ENCODE measurements at regions not wholly inside any gene's neighbourhood (a gene's known extent, or its start where the extent isn't known, plus 50 kb on each side); places are given as distances from the start of the nearest gene placed in this dataset.
"Not testable (repeated sequence)": the region's sequence is repeated elsewhere in the genome, so short reads cannot be mapped to it uniquely, and the experiment has no call there.

GRCh38 chrX:46226422-46226821 is 318.8 kb downstream of the ZNF674 start:
- no peak overlapping the region for H3K27ac Mint-ChIP-seq
- H3K9me3 Mint-ChIP-seq = no peaks in the 10 kb centered on the region
- CTCF ChIA-PET = no interaction called here
- no peaks in the 10 kb centered on the region for H3K27me3 Mint-ChIP-seq
- H3K4me1 Mint-ChIP-seq = no peaks in the 10 kb centered on the region
- DNase-seq = no peak
- POLR2A ChIA-PET = no interaction called here
- no peak overlapping the region for H3K4me3 Mint-ChIP-seq
- H3K36me3 Mint-ChIP-seq (ENCODE audit: low read depth) = no peaks in the 10 kb centered on the region

GRCh38 chrX:46223499-46223898 is 321.7 kb downstream of the ZNF674 start:
- H3K27me3 Mint-ChIP-seq; POLR2A ChIA-PET; H3K4me1 Mint-ChIP-seq; CTCF ChIA-PET; H3K9me3 Mint-ChIP-seq; DNase-seq; H3K4me3 Mint-ChIP-seq; H3K36me3 Mint-ChIP-seq (ENCODE audit: low read depth); H3K27ac Mint-ChIP-seq: not testable (repeated sequence)

GRCh38 chrX:46220822-46221221 is 324.4 kb downstream of the ZNF674 start:
- Mint-ChIP-seq H3K27me3 (no peaks in the 10 kb centered on the region), H3K36me3 (ENCODE audit: low read depth) (no peaks in the 10 kb centered on the region), H3K4me3 (no peak overlapping the region), H3K9me3 (no peaks in the 10 kb centered on the region), H3K4me1 (no peaks in the 10 kb centered on the region), H3K27ac (no peak overlapping the region)
- ChIA-PET CTCF (no interaction called here), POLR2A (no interaction called here)
- DNase-seq = no peak

GRCh38 chrX:46218373-46218772 is 326.8 kb downstream of the ZNF674 start:
- H3K27ac Mint-ChIP-seq = no peak overlapping the region
- no peak overlapping the region for H3K4me3 Mint-ChIP-seq
- no peaks in the 10 kb centered on the region for H3K9me3 Mint-ChIP-seq
- no peaks in the 10 kb centered on the region for H3K4me1 Mint-ChIP-seq
- ChIA-PET CTCF (no interaction called here), POLR2A (no interaction called here)
- H3K27me3 Mint-ChIP-seq = no peaks in the 10 kb centered on the region
- H3K36me3 Mint-ChIP-seq (ENCODE audit: low read depth) = no peaks in the 10 kb centered on the region
- DNase-seq = no peak

DNA sequence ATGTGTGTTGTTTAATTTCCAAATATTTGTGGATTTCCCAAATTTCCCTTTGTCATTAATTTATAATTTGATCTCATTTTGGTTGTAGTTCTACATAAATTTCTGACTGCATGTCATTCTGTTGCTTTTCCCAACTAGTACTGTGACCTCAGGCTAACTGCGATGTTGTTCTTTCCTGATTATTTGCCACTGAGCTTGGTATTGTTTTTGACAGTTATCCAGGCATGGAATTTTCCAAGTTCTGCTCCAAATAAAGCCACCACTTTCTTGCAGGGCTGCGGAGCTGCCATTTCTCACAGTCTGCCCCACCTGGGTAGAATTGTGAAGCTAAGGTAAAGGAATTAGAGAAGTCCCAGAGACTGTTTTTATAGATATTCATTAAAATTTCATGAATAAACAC is 328.8 kb downstream of the ZNF674 start:
- H3K27ac Mint-ChIP-seq = no peak overlapping the region
- H3K36me3 Mint-ChIP-seq (ENCODE audit: low read depth) = no peaks in the 10 kb centered on the region

DNA sequence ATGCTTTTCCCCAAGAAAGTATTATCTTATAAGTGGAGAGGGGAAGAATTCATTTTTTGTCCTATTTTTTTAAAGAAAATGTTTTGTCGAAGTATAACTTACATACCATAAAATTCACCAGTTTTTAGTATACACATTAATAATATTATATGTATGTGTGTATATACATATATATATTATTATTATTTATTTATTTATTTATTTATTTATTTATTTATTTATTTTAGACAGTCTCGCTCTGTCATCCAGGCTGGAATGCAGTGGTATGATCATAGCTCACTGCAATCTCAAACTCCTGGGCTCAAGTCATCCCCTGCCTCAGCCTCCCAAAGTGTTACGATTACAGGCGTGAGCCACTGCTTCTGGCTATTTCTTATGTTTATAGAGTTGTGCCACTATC is 334.1 kb downstream of the ZNF674 start:
- H3K27me3 Mint-ChIP-seq = no peaks in the 10 kb centered on the region
- H3K36me3 Mint-ChIP-seq (ENCODE audit: low read depth) = no peaks in the 10 kb centered on the region
- ChIA-PET CTCF (no interaction called here), POLR2A (no interaction called here)
- H3K9me3 Mint-ChIP-seq = no peaks in the 10 kb centered on the region
- H3K4me1 Mint-ChIP-seq = peaks cover 12% of the 10 kb centered on the region
- no peak for DNase-seq
- H3K4me3 Mint-ChIP-seq = no peak overlapping the region
- H3K27ac Mint-ChIP-seq = no peak overlapping the region

More for the DNA sequence above, 328.8 kb downstream of the ZNF674 start:
- DNase-seq = no peak
- no peak overlapping the region for H3K4me3 Mint-ChIP-seq
- H3K4me1 Mint-ChIP-seq = no peaks in the 10 kb centered on the region
- POLR2A ChIA-PET = no interaction called here
- H3K9me3 Mint-ChIP-seq = no peaks in the 10 kb centered on the region
- CTCF ChIA-PET = no interaction called here
- no peaks in the 10 kb centered on the region for H3K27me3 Mint-ChIP-seq

DNA sequence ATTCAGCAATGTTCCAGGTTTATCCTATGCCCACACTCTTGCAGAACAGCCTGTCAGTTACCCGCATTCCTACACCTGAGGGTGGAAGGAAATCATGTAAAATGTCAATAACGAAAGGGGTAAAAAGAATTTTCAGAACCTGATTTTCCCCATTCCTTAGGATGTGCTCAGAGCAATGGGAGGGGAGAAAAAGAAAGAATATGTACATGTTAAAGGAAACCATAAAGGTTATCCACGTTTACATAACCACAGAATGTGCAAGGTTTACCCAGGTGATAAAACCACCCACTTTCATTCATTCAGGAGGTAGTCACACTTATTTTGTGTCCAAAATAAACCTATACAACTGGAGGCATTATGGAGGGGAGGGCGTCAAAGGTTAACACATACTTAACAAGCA is 335.5 kb downstream of the ZNF674 start:
- H3K4me3 Mint-ChIP-seq = no peak overlapping the region
- peaks cover 13% of the 10 kb centered on the region for H3K4me1 Mint-ChIP-seq
- POLR2A ChIA-PET = no interaction called here
- CTCF ChIA-PET = no interaction called here
- no peak overlapping the region for H3K27ac Mint-ChIP-seq
- no peaks in the 10 kb centered on the region for H3K36me3 Mint-ChIP-seq (ENCODE audit: low read depth)
- H3K27me3 Mint-ChIP-seq = no peaks in the 10 kb centered on the region
- no peaks in the 10 kb centered on the region for H3K9me3 Mint-ChIP-seq
- no peak for DNase-seq

GRCh38 chrX:46209037-46209436 is 336.2 kb downstream of the ZNF674 start:
- ChIA-PET CTCF (no interaction called here), POLR2A (no interaction called here)
- H3K4me3 Mint-ChIP-seq = no peak overlapping the region
- H3K27ac Mint-ChIP-seq = no peak overlapping the region
- peaks cover 14% of the 10 kb centered on the region for H3K4me1 Mint-ChIP-seq
- no peaks in the 10 kb centered on the region for H3K9me3 Mint-ChIP-seq
- H3K27me3 Mint-ChIP-seq = no peaks in the 10 kb centered on the region
- no peak for DNase-seq
- H3K36me3 Mint-ChIP-seq (ENCODE audit: low read depth) = no peaks in the 10 kb centered on the region

DNA sequence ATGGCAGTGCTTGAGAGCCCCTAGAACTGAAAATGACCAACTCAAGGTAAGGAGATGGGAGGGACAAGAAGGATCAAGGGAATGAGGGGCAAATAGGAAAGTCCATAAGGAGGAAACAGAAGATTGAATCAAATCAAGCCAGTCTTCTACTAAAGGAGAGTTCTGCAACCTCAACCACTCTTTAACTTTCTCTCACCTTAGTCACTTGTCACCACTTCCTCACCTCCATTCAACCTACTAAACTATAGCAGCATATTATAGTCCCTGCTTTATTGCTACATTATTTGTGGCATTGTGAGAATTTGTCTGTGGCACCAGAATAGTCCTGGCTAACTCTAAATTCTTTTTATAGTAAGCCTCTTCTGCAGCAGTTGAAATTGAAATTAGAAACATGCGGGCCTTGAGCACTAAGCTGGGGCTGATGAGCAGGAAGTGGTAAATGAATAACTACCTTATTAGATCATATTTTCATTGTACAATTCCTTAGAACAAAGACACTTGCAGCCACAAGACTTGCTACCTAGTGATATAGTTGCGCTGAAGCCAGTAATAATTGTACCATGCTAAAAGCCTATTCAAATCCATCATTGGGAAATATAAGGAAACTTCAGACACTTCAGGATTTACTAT is 336.9 kb downstream of the ZNF674 start:
- CTCF ChIA-PET = no interaction called here
- no peaks in the 10 kb centered on the region for H3K27me3 Mint-ChIP-seq

GRCh38 chrX:46204721-46205422 is 340.3 kb downstream of the ZNF674 start:
- Mint-ChIP-seq H3K9me3 (no peaks in the 10 kb centered on the region), H3K27me3 (no peaks in the 10 kb centered on the region), H3K4me3 (no peak overlapping the region), H3K36me3 (ENCODE audit: low read depth) (no peaks in the 10 kb centered on the region), H3K27ac (no peak overlapping the region), H3K4me1 (peaks cover 14% of the 10 kb centered on the region)
- ChIA-PET POLR2A (no interaction called here), CTCF (no interaction called here)
- no peak for DNase-seq

More for the DNA sequence above, 336.9 kb downstream of the ZNF674 start:
- Mint-ChIP-seq H3K36me3 (ENCODE audit: low read depth) (no peaks in the 10 kb centered on the region), H3K27ac (no peak overlapping the region), H3K4me3 (no peak overlapping the region), H3K9me3 (no peaks in the 10 kb centered on the region), H3K4me1 (peaks cover 14% of the 10 kb centered on the region)
- POLR2A ChIA-PET = no interaction called here
- no peak for DNase-seq

GRCh38 chrX:46202733-46203514 is 342.3 kb downstream of the ZNF674 start:
- ChIA-PET CTCF (interaction anchor here (1.0 kb wide), 1 partner anchor 48 kb away, joined by 3 read pairs; no protein-coding TSS in a partner anchor), POLR2A (no interaction called here)
- Mint-ChIP-seq H3K9me3 (no peaks in the 10 kb centered on the region), H3K4me1 (peaks cover 3% of the 10 kb centered on the region), H3K4me3 (no peak overlapping the region), H3K36me3 (ENCODE audit: low read depth) (no peaks in the 10 kb centered on the region), H3K27ac (no peak overlapping the region), H3K27me3 (no peaks in the 10 kb centered on the region)
- no peak for DNase-seq

DNA sequence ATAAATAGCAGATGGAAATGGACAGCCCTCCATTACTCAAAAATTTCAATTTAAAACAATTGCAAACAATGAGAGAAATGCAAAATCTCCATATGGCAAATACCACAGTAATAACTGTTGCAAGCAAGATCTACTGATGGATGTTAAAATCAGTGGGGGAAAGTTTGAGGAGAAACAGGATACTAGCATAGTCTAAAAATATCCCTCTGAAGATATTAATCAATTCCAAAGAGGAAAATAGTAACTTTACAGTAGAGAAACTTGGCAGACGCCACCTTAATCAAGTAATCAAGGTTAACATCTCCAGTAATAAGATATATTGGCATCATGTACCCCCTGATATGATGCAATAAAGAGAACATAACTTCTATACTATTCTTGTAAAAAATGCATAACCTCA is 344.8 kb downstream of the ZNF674 start:
- peaks cover 3% of the 10 kb centered on the region for H3K4me1 Mint-ChIP-seq
- no peak overlapping the region for H3K27ac Mint-ChIP-seq
- no peak for DNase-seq
- no peaks in the 10 kb centered on the region for H3K36me3 Mint-ChIP-seq (ENCODE audit: low read depth)
- H3K9me3 Mint-ChIP-seq = no peaks in the 10 kb centered on the region
- ChIA-PET CTCF (no interaction called here), POLR2A (no interaction called here)
- H3K4me3 Mint-ChIP-seq = no peak overlapping the region
- no peaks in the 10 kb centered on the region for H3K27me3 Mint-ChIP-seq

GRCh38 chrX:46198858-46199257 is 346.4 kb downstream of the ZNF674 start:
- no peak overlapping the region for H3K4me3 Mint-ChIP-seq
- CTCF ChIA-PET = no interaction called here
- POLR2A ChIA-PET = no interaction called here

DNA sequence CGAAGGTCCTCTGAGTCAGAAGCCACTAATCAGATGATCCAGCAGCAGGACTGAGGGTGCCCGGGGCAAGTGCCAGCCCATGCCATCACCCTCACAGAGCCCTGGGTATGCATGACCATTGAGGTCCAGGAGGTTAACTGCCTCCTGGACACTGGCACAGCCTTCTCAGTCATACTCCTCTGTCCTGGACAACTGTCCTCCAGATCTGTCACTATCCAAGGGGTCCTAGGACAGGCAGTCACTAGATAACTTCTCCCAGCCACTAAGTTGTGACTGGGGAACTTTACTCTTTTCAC is 358.5 kb downstream of the ZNF674 start:
- H3K36me3 Mint-ChIP-seq (ENCODE audit: low read depth); H3K4me3 Mint-ChIP-seq; H3K9me3 Mint-ChIP-seq; H3K27ac Mint-ChIP-seq; CTCF ChIA-PET; POLR2A ChIA-PET; H3K4me1 Mint-ChIP-seq; DNase-seq; H3K27me3 Mint-ChIP-seq: not testable (repeated sequence)

More at GRCh38 chrX:46198858-46199257, 346.4 kb downstream of the ZNF674 start:
- H3K4me1 Mint-ChIP-seq = no peaks in the 10 kb centered on the region
- no peak overlapping the region for H3K27ac Mint-ChIP-seq
- no peak for DNase-seq
- H3K36me3 Mint-ChIP-seq (ENCODE audit: low read depth) = no peaks in the 10 kb centered on the region
- H3K27me3 Mint-ChIP-seq = no peaks in the 10 kb centered on the region
- H3K9me3 Mint-ChIP-seq = peaks cover 4% of the 10 kb centered on the region
